ENCODE measurements at regions not wholly inside any gene's neighbourhood (a gene's known extent, or its start where the extent isn't known, plus 50 kb on each side); places are given as distances from the start of the nearest gene placed in this dataset.

- POLR2A ChIA-PET = no interaction called here
- ATAC-seq (ENCODE audit: low read depth) (no peak), DNase-seq (no peak)
- H3K27ac Mint-ChIP-seq = no peak overlapping the region
- TF ChIP-seq EZH2 (IDR thresholded peaks at IDR 0.05; ENCODE audit: borderline replicate concordance, insufficient read depth, low read depth, low read length, poor library complexity, severe bottlenecking) (no peak), CTCF (IDR thresholded peaks at IDR 0.05) (no peak)
- Histone ChIP-seq H3K4me3 (ENCODE audit: control extremely low read depth in 1 of 5, extremely low read depth in 1 of 5, insufficient read depth in 1 of 5, low read depth in 2 of 5, low read length in 4 of 5) (no peak overlapping the region), H3K4me2 (replicated peaks; ENCODE audit: low read depth, low read length, poor library complexity, severe bottlenecking) (no peak overlapping the region), H3K27me3 (replicated peaks in 1 of 4; ENCODE audit: control extremely low read depth in 1 of 4, control insufficient read depth in 3 of 4, insufficient read depth in 4 of 4, low read length in 3 of 4) (peaks cover 0 to 7% (median 1%) of the 10 kb centered on the region in 4 experiments), H3K9ac (ENCODE audit: low read length) (no peak overlapping the region), H3K36me3 (replicated peaks in 1 of 2; ENCODE audit: control extremely low read depth in 1 of 2, control insufficient read depth in 1 of 2, extremely low read depth in 1 of 2, insufficient read depth in 2 of 2, low read length in 1 of 2) (no peaks in the 10 kb centered on the region), H3K9me3 (ENCODE audit: control extremely low read depth in 1 of 3, control insufficient read depth in 2 of 3, insufficient read depth in 1 of 3, low read length in 2 of 3) (no peaks in the 10 kb centered on the region), H2AFZ (ENCODE audit: insufficient read depth, low read depth, low read length, poor library complexity, severe bottlenecking) (no peak overlapping the region), H4K20me1 (ENCODE audit: control insufficient read depth, insufficient read depth, low read length, poor library complexity, severe bottlenecking) (no peaks in the 10 kb centered on the region), H3K79me2 (ENCODE audit: control insufficient read depth, insufficient read depth, low read length) (no peaks in the 10 kb centered on the region), H3K27ac (ENCODE audit: low read length in 2 of 2) (no peak overlapping the region), H3K4me1 (ENCODE audit: control insufficient read depth in 2 of 2, insufficient read depth in 2 of 2, low read length in 2 of 2) (no peaks in the 10 kb centered on the region)
- peaks cover 28% of the 10 kb centered on the region for H3K27me3 Mint-ChIP-seq
- intact Hi-C loops (cut with micrococcal nuclease) = no loop called here
- WGBS (ENCODE audit: insufficient coverage) = 96% methylated on average over 3 of the region's 5 CpGs
- no peaks in the 10 kb centered on the region for H3K4me1 Mint-ChIP-seq
- H3K4me3 Mint-ChIP-seq = no peak overlapping the region
- CTCF ChIA-PET = no interaction called here
- no peaks in the 10 kb centered on the region for H3K9me3 Mint-ChIP-seq (ENCODE audit: insufficient read depth)
Measured at GRCh38 chr15:77715860-77716259, 83.1 kb upstream of the LINGO1 start.

GRCh38 chr15:77715051-77715450 lies 82.3 kb upstream of the LINGO1 start:
- H3K79me2 ChIP-seq (ENCODE audit: control insufficient read depth, insufficient read depth, low read length) = no peaks in the 10 kb centered on the region
- H3K9ac ChIP-seq (ENCODE audit: low read length) = no peak overlapping the region
- H3K27ac ChIP-seq (ENCODE audit: low read length in 2 of 2) = no peak overlapping the region
- TF ChIP-seq EZH2 (IDR thresholded peaks at IDR 0.05; ENCODE audit: borderline replicate concordance, insufficient read depth, low read depth, low read length, poor library complexity, severe bottlenecking) = no peak
- TF ChIP-seq CTCF (IDR thresholded peaks at IDR 0.05) = no peak
- no peak overlapping the region for H3K4me3 ChIP-seq (ENCODE audit: control extremely low read depth in 1 of 5, extremely low read depth in 1 of 5, insufficient read depth in 1 of 5, low read depth in 2 of 5, low read length in 4 of 5)
- no peaks in the 10 kb centered on the region for H3K9me3 Mint-ChIP-seq (ENCODE audit: insufficient read depth)
- H2AFZ ChIP-seq (ENCODE audit: insufficient read depth, low read depth, low read length, poor library complexity, severe bottlenecking) = no peak overlapping the region
- no peaks in the 10 kb centered on the region for H3K4me1 Mint-ChIP-seq
- DNase-seq = no peak
- H3K9me3 ChIP-seq (ENCODE audit: control extremely low read depth in 1 of 3, control insufficient read depth in 2 of 3, insufficient read depth in 1 of 3, low read length in 2 of 3) = no peaks in the 10 kb centered on the region
- POLR2A ChIA-PET = no interaction called here
- peaks cover 0 to 7% (median 1%) of the 10 kb centered on the region in 4 experiments for H3K27me3 ChIP-seq (replicated peaks in 1 of 4; ENCODE audit: control extremely low read depth in 1 of 4, control insufficient read depth in 3 of 4, insufficient read depth in 4 of 4, low read length in 3 of 4)
- WGBS (ENCODE audit: insufficient coverage) = 61% methylated on average over 6 of the region's 6 CpGs
- ATAC-seq (ENCODE audit: low read depth) = no peak
- peaks cover 28% of the 10 kb centered on the region for H3K27me3 Mint-ChIP-seq
- no peaks in the 10 kb centered on the region for H3K4me1 ChIP-seq (ENCODE audit: control insufficient read depth in 2 of 2, insufficient read depth in 2 of 2, low read length in 2 of 2)
- H3K27ac Mint-ChIP-seq = no peak overlapping the region
- no peaks in the 10 kb centered on the region for H4K20me1 ChIP-seq (ENCODE audit: control insufficient read depth, insufficient read depth, low read length, poor library complexity, severe bottlenecking)
- no peaks in the 10 kb centered on the region for H3K36me3 ChIP-seq (replicated peaks in 1 of 2; ENCODE audit: control extremely low read depth in 1 of 2, control insufficient read depth in 1 of 2, extremely low read depth in 1 of 2, insufficient read depth in 2 of 2, low read length in 1 of 2)
- intact Hi-C loops (cut with micrococcal nuclease) = no loop called here
- H3K4me2 ChIP-seq (replicated peaks; ENCODE audit: low read depth, low read length, poor library complexity, severe bottlenecking) = no peak overlapping the region
- no peak overlapping the region for H3K4me3 Mint-ChIP-seq
- CTCF ChIA-PET = no interaction called here

Data from B cell (primary cell).